GM12878 (cell line): ENCODE measurements at regions not wholly inside any gene's neighbourhood (a gene's known extent, or its start where the extent isn't known, plus 50 kb on each side); places are given as distances from the start of the nearest gene placed in this dataset.

Source experiments
- ATAC-seq: fragments of 200-7000 bp; cut with Tn5 transposase; 3 replicates; pipeline ENCODE4 v1.9.1; 2020; ENCODE audit warnings: mild to moderate bottlenecking, moderate library complexity
- BruUV-seq: library from RNA; stranded (reverse); fragments of 400-500 nt; replicated peaks from 2 replicates; lab custom pipeline; 2021; lab: Mats Ljungman, UMichigan
- CTCF ChIA-PET: fragments of 300-600 bp; sonication (Branson Sonifier 250); formaldehyde crosslinking; extraction: SDS; loops from one replicate; lab custom pipeline; 2021; ENCODE audit warnings: inconsistent platforms; lab: Yijun Ruan, JAX
- POLR2A ChIA-PET: fragments of 350-600 bp; formaldehyde crosslinking; extraction: SDS; loops from one replicate; lab custom pipeline; 2021; ENCODE audit warnings: inconsistent platforms; lab: Charles Lee
- RAD21 ChIA-PET: fragments of 300-600 bp; sonication (Branson Sonifier 250); formaldehyde crosslinking; loops from one replicate; lab custom pipeline; 2023; ENCODE audit warnings: antibody characterized with exemption; ENCODE audit not compliant: unreplicated experiment; lab: Charles Lee
- SMC1A ChIA-PET: fragments of 300-600 bp; sonication (Branson Sonifier 250); formaldehyde crosslinking; loops from one replicate; lab custom pipeline; 2023; ENCODE audit not compliant: unreplicated experiment, uncharacterized antibody; lab: Charles Lee
- DNase-seq: peaks from one replicate; pipeline ENCODE4 v3.0.0-alpha.2; 2011; ENCODE audit warnings: low read depth, low spot score
- FAIRE-seq: peaks from 3 replicates; lab custom pipeline; 2011; peaks lifted over from hg19 to GRCh38; lab: Jason Lieb, UNC
- H2AFZ ChIP-seq: 2 replicates; pipeline ENCODE4 v1.6.0; 2011; ENCODE audit warnings: low read depth, low read length, control low read depth; ENCODE audit not compliant: control insufficient read depth
- H3K27ac ChIP-seq: 2 replicates; pipeline ENCODE4 v1.5.1; 2011; ENCODE audit warnings: control low read depth; ENCODE audit not compliant: control insufficient read depth, insufficient read depth
- H3K27me3 ChIP-seq, 2 experiments: replicated peaks in 1 of 2; 2 replicates each; pipeline versions ENCODE4 v1.6.0 to v1.6.1; 2011; ENCODE audit warnings: low read length in 1 of 2; ENCODE audit not compliant: control insufficient read depth in 2 of 2, insufficient read depth in 2 of 2
- H3K36me3 ChIP-seq, 2 experiments: 2 replicates each; pipeline ENCODE4 v1.5.1; 2011; ENCODE audit warnings: low read length in 1 of 2; ENCODE audit not compliant: control insufficient read depth in 2 of 2, insufficient read depth in 2 of 2
- H3K4me1 ChIP-seq: 2 replicates; pipeline ENCODE4 v1.6.1; 2011; ENCODE audit warnings: mild to moderate bottlenecking, low read length, moderate library complexity, mixed read lengths; ENCODE audit not compliant: control insufficient read depth, insufficient read depth
- H3K4me2 ChIP-seq: 2 replicates; pipeline ENCODE4 v1.6.0; 2011; ENCODE audit warnings: control low read depth; ENCODE audit not compliant: control insufficient read depth, insufficient read depth
- H3K4me3 ChIP-seq: fragments of 200-600 bp; sonication (generic); 2 replicates; pipeline ENCODE4 v1.5.1; 2016
- H3K79me2 ChIP-seq: 2 replicates; pipeline ENCODE4 v1.6.0; 2011; ENCODE audit warnings: low read length; ENCODE audit not compliant: control insufficient read depth, insufficient read depth
- H3K9ac ChIP-seq: 2 replicates; pipeline ENCODE4 v1.8.0; 2011; ENCODE audit warnings: low read length, control low read depth, mixed read lengths; ENCODE audit not compliant: control insufficient read depth, insufficient read depth
- H3K9me3 ChIP-seq: replicated peaks from 3 replicates; pipeline ENCODE4 v1.5.1; 2011; ENCODE audit warnings: mild to moderate bottlenecking, low read length; ENCODE audit not compliant: control insufficient read depth, insufficient read depth
- H4K20me1 ChIP-seq: 2 replicates; pipeline ENCODE4 v1.6.0; 2011; ENCODE audit not compliant: control insufficient read depth, insufficient read depth
- ASH2L ChIP-seq: fragments of 300-600, 200-600 bp; sonication (generic); IDR thresholded peaks from 2 replicates; pipeline ENCODE4 v1.6.1; 2017; ENCODE audit warnings: low read depth, mild to moderate bottlenecking, borderline replicate concordance
- DPF2 ChIP-seq: fragments of 450-650 bp; IDR thresholded peaks from 2 replicates; pipeline ENCODE4 v1.6.1; 2017; ENCODE audit warnings: mild to moderate bottlenecking
- FOS ChIP-seq: IDR thresholded peaks from 3 replicates; pipeline ENCODE4 v1.6.1; 2011; ENCODE audit warnings: borderline replicate concordance; ENCODE audit not compliant: insufficient read length; ENCODE audit errors: extremely low read depth
- IKZF2 ChIP-seq, 2 experiments: fragments of 450-650 bp; IDR thresholded peaks; 2 replicates each; pipeline ENCODE4 v1.6.1; 2017; ENCODE audit warnings: mild to moderate bottlenecking in 2 of 2, moderate library complexity in 2 of 2
- KLF5 ChIP-seq: fragments of 450-650 bp; IDR thresholded peaks from 2 replicates; pipeline ENCODE4 v1.6.1; 2014; ENCODE audit warnings: mild to moderate bottlenecking; ENCODE audit not compliant: partially characterized antibody
- MEF2B ChIP-seq: fragments of 450-650 bp; IDR thresholded peaks from 2 replicates; pipeline ENCODE4 v1.6.1; 2018; ENCODE audit warnings: mild to moderate bottlenecking, moderate library complexity; ENCODE audit not compliant: partially characterized antibody, poor library complexity, severe bottlenecking
- POU2F2 ChIP-seq: IDR thresholded peaks from 3 replicates; pipeline ENCODE4 v1.6.1; 2011; ENCODE audit warnings: low read depth, mild to moderate bottlenecking, low read length, borderline replicate concordance
- RB1 ChIP-seq: fragments of 450-650 bp; formaldehyde crosslinking; IDR thresholded peaks from 2 replicates; pipeline ENCODE4 v1.6.1; 2017; ENCODE audit warnings: mild to moderate bottlenecking, borderline replicate concordance
- RFX5 ChIP-seq: IDR thresholded peaks from 2 replicates; pipeline ENCODE4 v1.6.1; 2011; ENCODE audit warnings: low read depth, low read length, improper control_type of control experiment
- SREBF2 ChIP-seq: IDR thresholded peaks from 2 replicates; pipeline ENCODE4 v1.6.1; 2012; ENCODE audit warnings: mild to moderate bottlenecking, low read length
- STAT3 ChIP-seq: IDR thresholded peaks from 2 replicates; pipeline ENCODE4 v1.6.1; 2011; ENCODE audit warnings: low read depth, low read length, improper control_type of control experiment
- ZNF274 ChIP-seq: IDR thresholded peaks from one replicate; pipeline ENCODE4 v1.8.0; 2011; ENCODE audit not compliant: insufficient read length, insufficient read depth
- WGBS: methylation state at CpG from one replicate; pipeline ENCODE4 v1.1.6; 2016; ENCODE audit warnings: low lambda C conversion rate; ENCODE audit not compliant: insufficient replicate concordance, insufficient coverage; ENCODE audit errors: missing lambda C conversion rate; 5-methylcytosine and 5-hydroxymethylcytosine counted together
- in situ Hi-C: fragments of 300-500 bp; cut with MboI; formaldehyde crosslinking; loops from 9 replicates; pipeline ENCODE4 v1.14.3; 2018; ENCODE audit warnings: mixed read lengths
- intact Hi-C: fragments of 100-400 bp; cut with micrococcal nuclease; formaldehyde crosslinking; loops from one replicate; pipeline ENCODE4 v1.14.2; 2022; ENCODE audit not compliant: unreplicated experiment
- TF ChIP-seq, protein P1 (sequence below): fragments of 450-650 bp; IDR thresholded peaks from 2 replicates; pipeline ENCODE4 v1.6.1; 2018; ENCODE audit warnings: mild to moderate bottlenecking, low read depth, moderate library complexity; ENCODE audit not compliant: partially characterized antibody
- TF ChIP-seq, protein P2 (sequence below): IDR thresholded peaks from 2 replicates; pipeline ENCODE4 v1.6.1; 2012; ENCODE audit warnings: improper control_type of control experiment, low read depth, low read length; ENCODE audit not compliant: insufficient replicate concordance

DNA sequence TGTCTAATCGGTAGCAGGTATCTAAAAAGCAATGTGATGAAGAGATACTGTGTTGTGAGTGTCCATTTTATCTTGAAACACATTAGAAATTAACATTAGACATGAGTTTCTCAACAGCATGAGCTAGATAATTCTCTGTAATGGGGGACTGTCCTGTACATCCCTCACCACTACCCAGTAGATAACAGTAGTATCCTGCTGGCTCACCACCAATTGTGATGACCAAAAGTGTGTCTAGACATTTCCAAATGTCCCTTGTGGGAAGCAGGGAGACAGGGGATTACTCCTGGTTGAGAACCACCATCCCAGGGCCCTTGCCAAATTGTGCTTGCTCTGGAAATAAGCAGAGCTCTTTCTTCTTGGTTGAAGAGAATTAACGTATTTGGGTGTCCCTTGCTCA is 239.3 kb downstream of the IRS1 start (continued):
- TF ChIP-seq MEF2B (no peak), KLF5 (no peak)
- TF ChIP-seq, protein P1, sequence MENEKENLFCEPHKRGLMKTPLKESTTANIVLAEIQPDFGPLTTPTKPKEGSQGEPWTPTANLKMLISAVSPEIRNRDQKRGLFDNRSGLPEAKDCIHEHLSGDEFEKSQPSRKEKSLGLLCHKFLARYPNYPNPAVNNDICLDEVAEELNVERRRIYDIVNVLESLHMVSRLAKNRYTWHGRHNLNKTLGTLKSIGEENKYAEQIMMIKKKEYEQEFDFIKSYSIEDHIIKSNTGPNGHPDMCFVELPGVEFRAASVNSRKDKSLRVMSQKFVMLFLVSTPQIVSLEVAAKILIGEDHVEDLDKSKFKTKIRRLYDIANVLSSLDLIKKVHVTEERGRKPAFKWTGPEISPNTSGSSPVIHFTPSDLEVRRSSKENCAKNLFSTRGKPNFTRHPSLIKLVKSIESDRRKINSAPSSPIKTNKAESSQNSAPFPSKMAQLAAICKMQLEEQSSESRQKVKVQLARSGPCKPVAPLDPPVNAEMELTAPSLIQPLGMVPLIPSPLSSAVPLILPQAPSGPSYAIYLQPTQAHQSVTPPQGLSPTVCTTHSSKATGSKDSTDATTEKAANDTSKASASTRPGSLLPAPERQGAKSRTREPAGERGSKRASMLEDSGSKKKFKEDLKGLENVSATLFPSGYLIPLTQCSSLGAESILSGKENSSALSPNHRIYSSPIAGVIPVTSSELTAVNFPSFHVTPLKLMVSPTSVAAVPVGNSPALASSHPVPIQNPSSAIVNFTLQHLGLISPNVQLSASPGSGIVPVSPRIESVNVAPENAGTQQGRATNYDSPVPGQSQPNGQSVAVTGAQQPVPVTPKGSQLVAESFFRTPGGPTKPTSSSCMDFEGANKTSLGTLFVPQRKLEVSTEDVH, result no peak

DNA sequence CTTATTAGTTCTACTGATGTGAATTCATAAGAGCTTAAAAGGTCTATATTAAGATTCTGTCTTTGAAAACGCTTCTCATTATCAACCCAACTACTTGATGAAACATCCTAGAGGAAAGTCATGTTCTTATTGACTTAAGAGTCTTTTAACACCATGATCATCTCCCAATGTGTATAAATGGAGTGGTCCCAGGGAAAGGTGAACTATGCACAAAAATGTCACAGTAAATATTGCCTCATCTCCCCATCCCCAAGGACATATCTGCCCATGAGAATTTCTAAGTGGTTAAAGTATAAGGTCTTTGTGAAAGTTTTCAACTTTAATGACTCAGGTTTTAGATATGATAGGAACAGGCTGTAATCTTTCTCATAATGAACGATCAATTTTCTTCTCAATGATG is 240.1 kb downstream of the IRS1 start:
- ChIA-PET CTCF (no interaction called here), SMC1A (interaction anchor here (1.4 kb wide), 1 partner anchor 27 kb away, joined by 3 read pairs; no protein-coding TSS in a partner anchor), POLR2A (no interaction called here), RAD21 (no interaction called here)
- 0% methylated on average over 2 of the region's 2 CpGs for WGBS
- no peaks in the 10 kb centered on the region for H3K9me3 ChIP-seq
- H3K4me1 ChIP-seq, result no peaks in the 10 kb centered on the region
- in situ Hi-C loops, result no loop called here
- no peak overlapping the region for H3K4me2 ChIP-seq
- H3K27me3 ChIP-seq, result no peaks in the 10 kb centered on the region
- no peaks in the 10 kb centered on the region for H4K20me1 ChIP-seq
- DNase-seq (no peak), FAIRE-seq (no peak), ATAC-seq (no peak)
- H3K36me3 ChIP-seq, result no peaks in the 10 kb centered on the region
- no peak overlapping the region for H3K9ac ChIP-seq
- H3K79me2 ChIP-seq, result no peaks in the 10 kb centered on the region
- H2AFZ ChIP-seq, result no peak overlapping the region
- no TSS peak for BruUV-seq
- intact Hi-C loops, result no loop called here
- no peak overlapping the region for H3K27ac ChIP-seq
- no peak overlapping the region for H3K4me3 ChIP-seq
- TF ChIP-seq POU2F2 (no peak), DPF2 (no peak), SREBF2 (no peak), ZNF274 (no peak), ASH2L (no peak), RFX5 (no peak), FOS (no peak), IKZF2 (IDR thresholded peaks at IDR 0.05) (no peak), STAT3 (no peak), RB1 (no peak)
- TF ChIP-seq, protein P2, sequence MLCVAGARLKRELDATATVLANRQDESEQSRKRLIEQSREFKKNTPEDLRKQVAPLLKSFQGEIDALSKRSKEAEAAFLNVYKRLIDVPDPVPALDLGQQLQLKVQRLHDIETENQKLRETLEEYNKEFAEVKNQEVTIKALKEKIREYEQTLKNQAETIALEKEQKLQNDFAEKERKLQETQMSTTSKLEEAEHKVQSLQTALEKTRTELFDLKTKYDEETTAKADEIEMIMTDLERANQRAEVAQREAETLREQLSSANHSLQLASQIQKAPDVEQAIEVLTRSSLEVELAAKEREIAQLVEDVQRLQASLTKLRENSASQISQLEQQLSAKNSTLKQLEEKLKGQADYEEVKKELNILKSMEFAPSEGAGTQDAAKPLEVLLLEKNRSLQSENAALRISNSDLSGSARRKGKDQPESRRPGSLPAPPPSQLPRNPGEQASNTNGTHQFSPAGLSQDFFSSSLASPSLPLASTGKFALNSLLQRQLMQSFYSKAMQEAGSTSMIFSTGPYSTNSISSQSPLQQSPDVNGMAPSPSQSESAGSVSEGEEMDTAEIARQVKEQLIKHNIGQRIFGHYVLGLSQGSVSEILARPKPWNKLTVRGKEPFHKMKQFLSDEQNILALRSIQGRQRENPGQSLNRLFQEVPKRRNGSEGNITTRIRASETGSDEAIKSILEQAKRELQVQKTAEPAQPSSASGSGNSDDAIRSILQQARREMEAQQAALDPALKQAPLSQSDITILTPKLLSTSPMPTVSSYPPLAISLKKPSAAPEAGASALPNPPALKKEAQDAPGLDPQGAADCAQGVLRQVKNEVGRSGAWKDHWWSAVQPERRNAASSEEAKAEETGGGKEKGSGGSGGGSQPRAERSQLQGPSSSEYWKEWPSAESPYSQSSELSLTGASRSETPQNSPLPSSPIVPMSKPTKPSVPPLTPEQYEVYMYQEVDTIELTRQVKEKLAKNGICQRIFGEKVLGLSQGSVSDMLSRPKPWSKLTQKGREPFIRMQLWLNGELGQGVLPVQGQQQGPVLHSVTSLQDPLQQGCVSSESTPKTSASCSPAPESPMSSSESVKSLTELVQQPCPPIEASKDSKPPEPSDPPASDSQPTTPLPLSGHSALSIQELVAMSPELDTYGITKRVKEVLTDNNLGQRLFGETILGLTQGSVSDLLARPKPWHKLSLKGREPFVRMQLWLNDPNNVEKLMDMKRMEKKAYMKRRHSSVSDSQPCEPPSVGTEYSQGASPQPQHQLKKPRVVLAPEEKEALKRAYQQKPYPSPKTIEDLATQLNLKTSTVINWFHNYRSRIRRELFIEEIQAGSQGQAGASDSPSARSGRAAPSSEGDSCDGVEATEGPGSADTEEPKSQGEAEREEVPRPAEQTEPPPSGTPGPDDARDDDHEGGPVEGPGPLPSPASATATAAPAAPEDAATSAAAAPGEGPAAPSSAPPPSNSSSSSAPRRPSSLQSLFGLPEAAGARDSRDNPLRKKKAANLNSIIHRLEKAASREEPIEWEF, result no peak
